Sigmoid colon (tissue), 4 donors: ENCODE measurements at regions not wholly inside any gene's neighbourhood (a gene's known extent, or its start where the extent isn't known, plus 50 kb on each side); places are given as distances from the start of the nearest gene placed in this dataset.

Source experiments
- CTCF ChIP-seq, 4 experiments: fragments of 450-650 bp in 3 of 4; fragments of 200-600 bp in 1 of 4; IDR thresholded peaks; one replicate each; pipeline ENCODE4 v1.5.1; 2016 to 2019; ENCODE audit warnings: antibody characterized with exemption in 4 of 4, mild to moderate bottlenecking in 3 of 4, moderate library complexity in 2 of 4
- POLR2A ChIP-seq, 2 donors: fragments of 450-650 bp; IDR thresholded peaks; one replicate each; pipeline ENCODE4 v1.6.1; 2016; ENCODE audit warnings: antibody characterized with exemption in 2 of 2, mild to moderate bottlenecking in 2 of 2, moderate library complexity in 2 of 2
- POLR2AphosphoS5 ChIP-seq, 4 donors: sonication (generic); formaldehyde crosslinking; IDR thresholded peaks; one replicate each; pipeline ENCODE4 v1.6.1; 2017; ENCODE audit warnings: antibody characterized with exemption in 4 of 4

DNA sequence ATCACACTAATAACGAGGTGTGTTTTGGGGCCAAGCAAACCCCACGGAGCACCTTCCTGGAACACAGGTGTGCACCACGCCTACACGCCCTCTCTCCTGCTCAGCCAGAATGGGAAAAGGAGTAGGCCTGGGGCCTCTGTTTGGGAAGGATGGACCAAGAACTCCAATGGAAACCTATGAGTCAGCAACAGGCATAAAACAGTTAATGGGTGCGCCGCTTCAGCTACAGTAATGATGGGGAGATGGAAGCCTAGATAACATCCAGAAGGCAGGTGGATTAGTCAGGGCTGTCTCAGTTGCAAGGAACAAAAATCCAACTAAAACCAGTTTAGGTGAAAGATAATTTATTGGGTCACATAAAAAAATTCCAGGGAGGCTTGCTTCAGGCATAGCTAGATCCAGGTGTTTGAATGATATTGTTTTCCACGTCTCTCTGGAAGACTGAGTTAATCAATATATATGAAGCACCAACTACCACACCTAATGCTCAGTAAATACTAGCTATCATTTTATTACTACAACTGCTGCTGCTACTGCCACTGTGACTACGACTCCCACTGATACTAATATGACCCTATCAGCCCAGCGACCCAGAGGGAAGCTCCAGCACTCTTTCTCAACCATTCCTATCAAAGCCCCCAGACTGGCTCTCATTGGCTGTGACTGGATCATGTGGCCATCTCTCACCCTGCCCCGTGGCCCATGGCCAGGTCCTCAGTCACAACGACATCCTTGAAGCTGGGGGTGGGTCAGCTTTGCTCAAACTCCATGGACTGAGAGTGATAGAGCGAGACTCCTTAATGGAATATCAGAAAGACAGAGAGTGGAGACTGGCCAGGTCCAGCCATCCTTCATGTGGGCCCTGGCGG, 155.2 kb upstream of the PTPN1 start:
- TF ChIP-seq CTCF (IDR thresholded peaks at IDR 0.05) (no peak), POLR2A (IDR thresholded peaks at IDR 0.05) (no peak), POLR2AphosphoS5 (IDR thresholded peaks at IDR 0.05) (no peak)
